A673 (cell line): ENCODE measurements at regions not wholly inside any gene's neighbourhood (a gene's known extent, or its start where the extent isn't known, plus 50 kb on each side); places are given as distances from the start of the nearest gene placed in this dataset.

Experiments used
- BruUV-seq: library from RNA; stranded (reverse); fragments of 400-500 nt; replicated peaks from 2 replicates; lab custom pipeline; 2021; lab: Mats Ljungman, UMichigan
- CTCF ChIA-PET: fragments of 300-600 bp; sonication (Branson Sonifier 250); formaldehyde crosslinking; loops from one replicate; lab custom pipeline; 2022; ENCODE audit warnings: antibody characterized with exemption; lab: Charles Lee
- POLR2A ChIA-PET: fragments of 300-600 bp; sonication (Branson Sonifier 250); formaldehyde crosslinking; loops from one replicate; lab custom pipeline; 2022; ENCODE audit warnings: antibody characterized with exemption; ENCODE audit not compliant: low non-redundant PET; lab: Charles Lee
- DNase-seq: peaks from one replicate; pipeline ENCODE4 v3.0.0-alpha.2; 2015; ENCODE audit warnings: low spot score
- H3K27ac ChIP-seq: fragments of 200-600 bp; sonication (generic); 2 replicates; pipeline ENCODE4 v1.5.1; 2016; ENCODE audit warnings: mixed run types, low read depth, mild to moderate bottlenecking, mixed read lengths, antibody characterized with exemption, low read length; ENCODE audit not compliant: poor library complexity, severe bottlenecking
- H3K27me3 ChIP-seq: fragments of 200-600 bp; sonication (generic); replicated peaks from 2 replicates; pipeline ENCODE4 v1.6.1; 2017; ENCODE audit warnings: mixed run types, low read depth, mild to moderate bottlenecking, mixed read lengths, antibody characterized with exemption, low read length; ENCODE audit not compliant: insufficient read depth, poor library complexity
- H3K36me3 ChIP-seq: fragments of 200-600 bp; sonication (generic); 2 replicates; pipeline ENCODE4 v1.6.1; 2016; ENCODE audit warnings: mixed run types, mild to moderate bottlenecking, mixed read lengths, antibody characterized with exemption, low read length; ENCODE audit not compliant: insufficient read depth, poor library complexity, severe bottlenecking
- H3K4me1 ChIP-seq: fragments of 200-600 bp; sonication (generic); 2 replicates; pipeline ENCODE4 v1.6.1; 2017; ENCODE audit warnings: mixed run types, mild to moderate bottlenecking, mixed read lengths, antibody characterized with exemption, low read length; ENCODE audit not compliant: insufficient read depth, poor library complexity, severe bottlenecking
- H3K4me3 ChIP-seq: fragments of 200-600 bp; sonication (generic); 2 replicates; pipeline ENCODE4 v1.5.1; 2016; ENCODE audit warnings: low read depth, mixed run types, mild to moderate bottlenecking, mixed read lengths, low read length; ENCODE audit not compliant: poor library complexity, severe bottlenecking
- H3K9me3 ChIP-seq: fragments of 200-600 bp; sonication (generic); 2 replicates; pipeline ENCODE4 v1.6.1; 2016; ENCODE audit warnings: mixed run types, low read depth, mild to moderate bottlenecking, mixed read lengths, antibody characterized with exemption, low read length; ENCODE audit not compliant: poor library complexity, severe bottlenecking
- EZH2 ChIP-seq: fragments of 200-600 bp; sonication (generic); IDR thresholded peaks from 2 replicates; pipeline ENCODE4 v1.6.1; 2017; ENCODE audit warnings: borderline replicate concordance, low read depth, mild to moderate bottlenecking, mixed read lengths, antibody characterized with exemption, low read length; ENCODE audit not compliant: poor library complexity, severe bottlenecking
- intact Hi-C: fragments of 100-400 bp; cut with micrococcal nuclease; formaldehyde crosslinking; loops from one replicate; pipeline ENCODE4 v1.10.0; 2022; ENCODE audit not compliant: unreplicated experiment
- TF ChIP-seq, protein P1 (sequence below): fragments of 300-800, 200-600 bp; sonication (generic); conservative IDR thresholded peaks from 2 replicates; pipeline ENCODE4 v1.5.1; 2017; ENCODE audit warnings: low read depth, mild to moderate bottlenecking, antibody characterized with exemption, low read length, moderate library complexity, mixed read lengths

DNA sequence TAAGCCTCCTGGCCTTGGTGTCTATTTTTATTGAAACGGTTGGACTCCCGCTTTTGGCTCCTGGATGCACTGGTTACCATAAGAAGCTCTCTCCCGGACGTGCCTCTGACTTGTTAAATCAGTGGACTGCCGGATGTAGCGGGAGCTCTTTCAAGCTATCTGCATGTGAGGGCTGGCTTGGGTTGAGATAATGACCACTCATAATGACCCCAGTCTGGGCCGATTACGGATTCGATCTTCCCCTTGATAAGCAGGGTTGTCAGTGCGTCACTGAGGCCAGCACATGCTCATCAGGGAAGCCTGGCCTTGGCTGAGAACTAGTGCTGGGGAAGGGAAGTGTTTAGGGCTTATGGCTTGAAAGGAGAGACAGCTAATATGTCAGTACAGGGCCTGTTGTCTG, 528.1 kb downstream of the CDH26 start:
- BruUV-seq = no TSS peak
- DNase-seq = no peak
- no peaks in the 10 kb centered on the region for H3K36me3 ChIP-seq
- intact Hi-C loops = no loop called here
- H3K4me3 ChIP-seq = no peak overlapping the region
- POLR2A ChIA-PET = no interaction called here
- TF ChIP-seq, protein P1, sequence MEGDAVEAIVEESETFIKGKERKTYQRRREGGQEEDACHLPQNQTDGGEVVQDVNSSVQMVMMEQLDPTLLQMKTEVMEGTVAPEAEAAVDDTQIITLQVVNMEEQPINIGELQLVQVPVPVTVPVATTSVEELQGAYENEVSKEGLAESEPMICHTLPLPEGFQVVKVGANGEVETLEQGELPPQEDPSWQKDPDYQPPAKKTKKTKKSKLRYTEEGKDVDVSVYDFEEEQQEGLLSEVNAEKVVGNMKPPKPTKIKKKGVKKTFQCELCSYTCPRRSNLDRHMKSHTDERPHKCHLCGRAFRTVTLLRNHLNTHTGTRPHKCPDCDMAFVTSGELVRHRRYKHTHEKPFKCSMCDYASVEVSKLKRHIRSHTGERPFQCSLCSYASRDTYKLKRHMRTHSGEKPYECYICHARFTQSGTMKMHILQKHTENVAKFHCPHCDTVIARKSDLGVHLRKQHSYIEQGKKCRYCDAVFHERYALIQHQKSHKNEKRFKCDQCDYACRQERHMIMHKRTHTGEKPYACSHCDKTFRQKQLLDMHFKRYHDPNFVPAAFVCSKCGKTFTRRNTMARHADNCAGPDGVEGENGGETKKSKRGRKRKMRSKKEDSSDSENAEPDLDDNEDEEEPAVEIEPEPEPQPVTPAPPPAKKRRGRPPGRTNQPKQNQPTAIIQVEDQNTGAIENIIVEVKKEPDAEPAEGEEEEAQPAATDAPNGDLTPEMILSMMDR = no peak
- TF ChIP-seq EZH2 = no peak
- peaks cover 19% of the 10 kb centered on the region for H3K4me1 ChIP-seq
- H3K27ac ChIP-seq = no peak overlapping the region
- no peaks in the 10 kb centered on the region for H3K27me3 ChIP-seq
- H3K9me3 ChIP-seq = no peaks in the 10 kb centered on the region
- CTCF ChIA-PET = no interaction called here

- intact Hi-C loops = no loop called here
- no TSS peak for BruUV-seq
- H3K27me3 ChIP-seq = no peaks in the 10 kb centered on the region
Measured at GRCh38 chr20:60486937-60487336, 528.7 kb downstream of the CDH26 start.

DNA sequence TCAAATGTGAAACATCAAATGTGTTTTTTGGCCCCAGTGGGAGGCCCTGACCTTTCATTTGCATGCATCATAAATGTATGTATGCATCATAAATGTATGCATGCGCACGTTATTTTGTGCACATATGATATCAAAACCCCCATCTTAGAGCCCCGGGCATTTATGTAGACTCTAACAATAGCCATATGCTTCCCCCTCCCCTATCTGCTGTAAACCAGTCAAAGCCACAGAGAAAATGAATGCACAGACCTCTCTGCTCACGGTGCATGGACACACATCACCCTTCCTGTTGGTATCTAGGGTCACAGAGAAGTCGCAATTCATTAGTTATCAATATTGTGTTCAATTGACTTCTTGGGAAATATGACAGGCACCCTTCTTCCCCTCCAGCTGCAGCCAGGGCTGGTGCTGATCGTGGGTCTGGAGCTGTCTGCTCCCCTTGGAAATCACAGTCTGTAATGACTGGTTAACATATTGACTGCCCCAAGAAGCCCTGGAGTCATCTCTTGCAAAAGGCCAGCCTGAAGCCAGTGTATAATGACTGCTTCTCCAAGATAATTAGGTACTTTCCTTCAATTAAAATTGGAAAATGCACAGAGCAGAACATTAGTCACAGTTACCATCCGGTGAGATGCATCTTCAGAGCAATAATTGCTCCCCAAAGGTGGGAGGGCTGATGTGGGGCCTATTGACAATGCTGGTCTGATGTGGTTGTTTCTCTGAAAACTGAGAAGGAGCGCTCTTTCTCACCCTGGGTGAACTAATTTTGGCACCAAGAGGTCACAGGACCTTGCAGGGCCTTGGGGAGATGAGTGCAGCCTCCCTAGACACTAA, 532.2 kb downstream of the CDH26 start:
- POLR2A ChIA-PET = no interaction called here
- no peak overlapping the region for H3K27ac ChIP-seq
- intact Hi-C loops = no loop called here
- no peak for DNase-seq
- no peaks in the 10 kb centered on the region for H3K27me3 ChIP-seq
- BruUV-seq = no TSS peak
- no peak for TF ChIP-seq EZH2
- TF ChIP-seq, protein P1 = no peak
- no peak overlapping the region for H3K4me3 ChIP-seq
- peaks cover 6% of the 10 kb centered on the region for H3K4me1 ChIP-seq
- CTCF ChIA-PET = interaction anchor here (0.6 kb wide), 1 partner anchor 531 kb away, joined by 3 read pairs; no protein-coding TSS in a partner anchor
- H3K9me3 ChIP-seq = no peaks in the 10 kb centered on the region
- no peaks in the 10 kb centered on the region for H3K36me3 ChIP-seq

More at GRCh38 chr20:60486937-60487336, 528.7 kb downstream of the CDH26 start:
- Histone ChIP-seq H3K4me1 (peaks cover 19% of the 10 kb centered on the region), H3K27ac (no peak overlapping the region), H3K9me3 (no peaks in the 10 kb centered on the region), H3K4me3 (no peak overlapping the region), H3K36me3 (no peaks in the 10 kb centered on the region)
- TF ChIP-seq, protein P1 = no peak
- TF ChIP-seq EZH2 = no peak
- ChIA-PET CTCF (no interaction called here), POLR2A (no interaction called here)
- DNase-seq = no peak
